Erythroblast (primary cell): ENCODE measurements at regions not wholly inside any gene's neighbourhood (a gene's known extent, or its start where the extent isn't known, plus 50 kb on each side); places are given as distances from the start of the nearest gene placed in this dataset.

Source experiments
- GATA1 ChIP-seq: IDR thresholded peaks from 2 replicates; pipeline ENCODE4 v1.6.1; 2011; ENCODE audit warnings: low read depth, mild to moderate bottlenecking, control low read depth, low read length, moderate library complexity
- POLR2A ChIP-seq: IDR thresholded peaks from 2 replicates; pipeline ENCODE4 v1.6.1; 2011; ENCODE audit warnings: mild to moderate bottlenecking, low read length

DNA sequence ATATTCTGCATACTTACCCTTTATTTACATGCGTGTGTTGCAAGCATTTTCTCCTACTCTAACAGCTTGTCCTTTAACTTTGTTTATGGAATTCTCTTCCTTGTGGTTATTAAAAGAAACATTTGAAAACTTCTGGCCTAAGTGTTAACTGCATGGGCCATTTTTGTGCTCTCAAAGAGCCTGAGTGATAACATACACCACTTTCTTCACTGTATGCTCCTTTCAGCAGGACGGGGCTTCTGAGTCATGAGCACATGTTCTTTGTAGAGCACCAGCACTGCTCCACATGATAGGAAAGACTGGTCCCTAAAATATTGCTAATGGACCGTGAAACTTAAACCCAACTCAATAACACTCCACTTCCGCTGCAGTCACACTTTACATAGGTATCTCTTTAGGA, 1093.6 kb upstream of the GHITM start:
- TF ChIP-seq POLR2A (no peak), GATA1 (no peak)
